D341Med (cell line): ENCODE measurements at regions not wholly inside any gene's neighbourhood (a gene's known extent, or its start where the extent isn't known, plus 50 kb on each side); places are given as distances from the start of the nearest gene placed in this dataset.

ENCODE experiments used
- DNase-seq: peaks from one replicate; pipeline ENCODE4 v3.0.0; 2012; ENCODE audit warnings: low spot score

DNA sequence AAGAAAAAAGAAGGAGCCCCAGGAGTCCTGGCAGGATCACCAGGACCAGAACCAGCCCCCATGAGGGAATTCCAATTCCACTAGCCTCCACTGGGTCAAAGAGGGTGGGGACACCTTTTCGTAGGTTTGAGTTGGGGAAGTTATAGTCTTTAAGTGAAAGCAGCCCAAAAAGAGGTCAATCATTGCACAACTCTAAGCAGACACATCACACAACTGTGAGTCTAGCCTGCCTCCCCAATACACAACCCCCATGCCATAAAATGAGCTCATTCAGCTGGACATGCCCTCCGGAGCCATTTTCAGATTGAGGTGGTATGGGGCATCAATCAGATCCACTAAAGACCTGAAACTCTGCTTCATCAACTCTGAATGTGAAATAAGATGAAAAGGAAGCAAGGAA, 179.9 kb downstream of the NPHP4 start:
- no peak for DNase-seq

DNA sequence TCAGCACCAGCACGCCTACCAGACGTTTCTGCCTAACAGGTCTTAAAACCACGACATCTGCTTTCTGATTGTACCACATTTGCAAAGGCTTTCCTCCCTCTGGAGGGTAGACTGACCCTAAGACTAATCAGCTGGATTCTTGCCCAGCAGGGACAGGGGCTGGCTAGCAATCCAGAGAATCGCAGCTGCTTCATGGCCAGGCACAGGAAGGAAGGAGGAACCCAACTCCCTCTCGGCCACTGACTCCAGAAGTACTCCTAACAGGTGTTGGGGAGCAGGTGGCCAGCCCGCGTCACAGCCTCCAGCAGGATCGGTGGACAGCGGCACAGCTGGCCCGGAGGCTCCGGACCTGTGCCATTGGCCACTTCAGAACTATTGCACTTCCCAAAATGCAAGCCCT, 180.8 kb downstream of the NPHP4 start:
- no peak for DNase-seq

DNA sequence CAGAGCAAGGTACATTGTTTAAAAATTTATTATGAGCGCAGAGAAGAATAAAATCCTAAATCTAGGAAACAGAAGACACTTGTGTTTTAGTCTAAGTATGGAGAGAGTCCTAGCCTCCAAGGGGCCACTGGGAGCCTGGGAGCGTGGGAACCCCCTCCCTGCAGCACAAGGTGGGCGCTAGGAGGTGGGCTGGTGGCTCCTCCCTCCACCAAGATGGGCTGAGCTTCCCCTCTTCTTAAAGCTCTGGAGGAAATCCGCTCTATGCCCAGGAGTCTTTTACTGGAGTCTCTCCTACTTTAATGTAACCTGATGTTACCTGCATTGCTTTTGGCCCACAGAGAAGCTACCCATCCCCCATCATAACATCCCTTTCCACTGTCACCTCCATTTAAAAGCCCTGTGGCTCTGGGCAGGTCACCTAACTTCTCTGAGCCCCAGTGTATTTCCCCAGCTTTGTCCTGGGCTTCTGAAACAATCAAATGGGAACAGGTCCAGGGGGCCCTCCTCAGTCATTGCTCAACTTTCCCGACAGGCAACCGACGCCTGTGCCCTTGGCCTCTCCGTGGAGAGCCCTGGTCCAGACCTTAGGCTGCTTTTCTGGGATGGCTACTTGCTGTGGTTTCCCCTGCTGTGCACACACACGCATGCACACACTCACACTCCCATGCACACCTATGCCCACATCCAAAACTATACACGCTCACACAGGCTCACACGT, 181.5 kb downstream of the NPHP4 start:
- no peak for DNase-seq

DNA sequence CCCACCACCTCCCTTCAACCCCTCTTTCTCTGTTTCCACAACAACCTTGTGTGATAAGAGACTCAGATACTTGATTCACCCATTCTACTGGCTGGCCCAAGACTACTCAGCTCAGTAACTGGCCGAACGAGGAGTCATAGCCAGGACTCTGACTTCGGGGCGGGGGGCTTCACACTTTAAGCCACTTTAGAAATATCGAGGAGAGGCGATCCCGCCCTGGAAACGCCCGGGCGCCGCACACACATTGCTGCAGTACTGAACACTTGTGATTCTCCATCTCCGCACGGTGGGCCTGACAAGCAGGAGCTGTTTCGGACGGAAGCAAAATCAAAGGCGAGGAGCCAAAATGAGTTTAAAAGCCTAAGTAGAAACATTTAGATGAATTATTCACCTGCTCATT, 182.1 kb downstream of the NPHP4 start:
- DNase-seq = no peak

DNA sequence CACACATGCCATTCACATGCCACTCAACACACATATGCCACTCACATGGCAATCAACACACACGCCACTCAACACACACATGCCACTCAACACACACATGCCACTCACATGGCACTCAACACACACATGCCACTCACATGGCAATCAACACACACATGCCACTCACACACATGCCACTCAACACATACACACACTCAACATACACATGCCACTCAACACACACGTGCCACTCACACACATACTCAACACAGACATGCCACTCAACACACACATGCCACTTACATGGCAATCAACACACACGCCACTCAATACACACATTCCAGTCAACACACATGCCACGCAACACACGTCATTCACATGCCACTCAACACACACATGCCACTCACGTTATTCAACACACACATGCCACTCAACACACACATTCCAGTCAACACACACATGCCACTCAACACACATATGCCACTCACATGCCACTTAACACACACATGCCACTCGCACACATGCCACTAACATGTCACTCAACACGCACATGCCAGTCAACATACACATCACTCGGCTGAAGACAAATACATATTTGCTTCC, 182.9 kb downstream of the NPHP4 start:
- DNase-seq = no peak

DNA sequence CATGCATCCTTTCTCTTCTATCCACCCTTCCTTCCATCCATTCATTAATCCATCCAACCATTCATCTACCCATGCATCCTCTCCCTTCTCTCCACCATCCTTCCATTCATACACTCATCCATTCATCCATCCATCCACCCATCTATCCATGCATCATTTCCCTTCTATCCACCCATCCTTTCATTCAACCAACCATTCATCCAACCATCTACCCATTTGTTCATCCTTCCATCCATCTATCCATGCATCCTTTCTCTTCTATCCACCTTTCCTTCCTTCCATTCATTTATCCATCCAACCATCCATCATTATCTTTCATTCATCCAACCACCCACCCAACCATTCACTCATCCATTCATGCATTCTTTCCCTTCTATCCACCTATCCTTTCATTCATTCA, 188.4 kb downstream of the NPHP4 start:
- DNase-seq = no peak

DNA sequence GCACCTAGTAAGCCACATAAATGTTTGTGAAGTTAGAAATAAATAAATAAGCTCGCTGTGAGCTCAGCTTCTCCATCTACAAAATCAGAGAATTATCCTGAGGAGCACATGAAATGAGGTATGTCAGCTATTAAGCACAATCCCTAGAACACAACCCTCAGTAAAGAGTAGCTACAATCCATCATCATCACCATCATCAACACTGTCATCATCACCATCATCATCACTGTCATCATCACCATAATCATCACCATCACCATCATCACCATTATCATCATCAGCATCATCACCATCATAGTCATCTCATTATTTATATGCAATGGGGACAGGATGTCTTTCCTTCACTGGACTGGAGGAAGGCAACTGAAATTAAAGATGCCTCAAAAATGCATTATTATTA, 189.6 kb downstream of the NPHP4 start:
- no peak for DNase-seq

DNA sequence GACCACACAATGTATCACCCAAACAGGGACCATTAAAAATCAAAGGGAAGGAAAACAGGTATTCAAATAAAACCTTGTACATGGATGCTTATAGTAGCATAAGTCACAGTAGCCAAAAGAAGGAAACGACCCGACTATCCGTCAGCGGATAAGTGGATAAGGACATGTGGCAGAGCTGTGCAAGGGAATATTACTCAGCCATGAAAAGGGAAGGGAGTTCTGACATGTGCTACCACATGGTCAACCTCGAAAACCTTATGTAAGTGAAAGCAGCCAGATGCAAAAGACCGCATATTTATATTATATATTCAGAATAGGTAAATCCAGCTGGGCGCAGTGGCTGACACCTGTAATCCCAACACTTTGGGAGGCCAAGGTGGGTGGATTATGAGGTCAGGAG, 193.3 kb downstream of the NPHP4 start:
- DNase-seq = no peak

DNA sequence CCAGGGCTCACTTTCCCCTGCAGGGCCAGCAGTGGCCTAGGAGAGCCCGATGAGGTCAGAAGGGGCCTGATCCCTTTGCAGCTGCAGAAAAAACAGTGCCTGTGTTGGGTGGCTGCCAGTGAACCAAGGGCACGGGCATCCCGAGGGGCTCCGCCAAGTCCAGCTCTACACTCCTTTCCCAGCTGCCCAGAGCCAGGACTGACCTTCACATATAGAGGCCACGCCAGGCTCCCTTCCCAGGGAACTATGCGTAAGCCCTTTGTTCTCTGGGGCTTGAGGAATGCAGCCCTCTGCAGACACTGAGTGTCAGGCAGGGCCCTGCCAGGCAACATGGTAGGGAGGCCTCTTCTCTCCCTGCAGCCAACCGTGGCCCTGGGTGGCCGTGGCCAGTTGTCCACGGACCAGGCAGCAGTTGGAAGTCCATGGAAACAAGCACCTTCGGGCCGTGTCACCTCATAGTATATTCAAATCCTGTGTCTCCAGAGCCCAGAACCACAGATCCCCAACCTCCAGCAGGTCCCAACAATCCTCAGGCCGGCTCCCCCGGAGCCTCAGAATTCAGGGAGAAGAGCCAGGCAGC, 194.0 kb downstream of the NPHP4 start:
- DNase-seq = no peak

DNA sequence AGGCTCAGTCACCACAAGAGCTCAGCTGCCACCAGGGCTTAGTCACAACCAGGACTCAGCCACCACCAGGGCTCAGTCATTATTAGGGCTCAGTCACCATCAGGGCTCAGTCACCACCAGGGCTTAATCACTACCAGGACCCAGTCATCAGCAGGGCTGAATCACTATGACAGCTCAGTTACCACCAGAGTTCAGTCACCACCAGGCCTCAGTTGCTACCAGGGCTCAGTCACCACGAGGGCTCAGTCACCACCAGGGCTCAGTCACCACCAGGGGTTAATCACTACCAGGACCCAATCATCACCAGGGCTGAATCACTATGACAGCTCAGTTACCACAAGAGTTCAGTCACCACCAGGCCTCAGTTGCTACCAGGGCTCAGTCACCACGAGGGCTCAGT, 196.2 kb downstream of the NPHP4 start:
- DNase-seq = no peak

DNA sequence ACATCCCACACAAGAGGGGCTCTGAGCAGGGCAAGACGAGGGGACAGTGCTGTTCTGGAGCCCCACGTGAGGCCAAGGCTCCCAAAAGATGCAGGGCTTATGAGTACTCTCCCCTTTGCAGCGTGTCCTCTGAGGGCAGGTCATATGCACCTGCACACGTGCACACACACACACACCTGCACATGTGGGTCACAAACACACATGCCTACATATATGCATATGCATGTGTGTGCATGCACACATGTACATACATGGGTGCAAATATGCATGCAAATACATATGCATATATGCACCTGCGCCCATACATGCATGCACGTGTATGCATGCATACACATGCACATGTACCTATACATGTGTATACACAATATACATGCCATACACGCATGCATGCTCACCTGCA, 197.9 kb downstream of the NPHP4 start:
- DNase-seq = no peak

DNA sequence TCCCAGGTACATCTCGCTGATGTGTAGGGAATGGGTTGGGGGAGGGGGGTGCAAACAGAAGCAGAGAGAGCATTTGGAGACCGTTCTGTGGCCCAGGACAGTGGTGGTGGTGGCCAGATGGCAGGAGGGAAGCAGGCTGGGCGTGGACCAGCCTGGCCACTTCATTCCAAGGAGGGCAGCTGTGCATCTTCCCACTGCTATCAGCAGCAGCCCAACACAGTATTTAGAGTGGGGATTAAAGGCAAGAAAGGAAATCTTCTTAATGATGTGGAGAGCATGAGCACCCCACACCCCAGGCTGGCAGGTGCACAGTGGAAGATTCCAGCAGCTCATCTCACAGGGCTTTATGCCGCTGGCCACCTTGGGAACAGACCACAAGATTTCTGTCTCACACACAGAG, 198.7 kb downstream of the NPHP4 start:
- no peak for DNase-seq

DNA sequence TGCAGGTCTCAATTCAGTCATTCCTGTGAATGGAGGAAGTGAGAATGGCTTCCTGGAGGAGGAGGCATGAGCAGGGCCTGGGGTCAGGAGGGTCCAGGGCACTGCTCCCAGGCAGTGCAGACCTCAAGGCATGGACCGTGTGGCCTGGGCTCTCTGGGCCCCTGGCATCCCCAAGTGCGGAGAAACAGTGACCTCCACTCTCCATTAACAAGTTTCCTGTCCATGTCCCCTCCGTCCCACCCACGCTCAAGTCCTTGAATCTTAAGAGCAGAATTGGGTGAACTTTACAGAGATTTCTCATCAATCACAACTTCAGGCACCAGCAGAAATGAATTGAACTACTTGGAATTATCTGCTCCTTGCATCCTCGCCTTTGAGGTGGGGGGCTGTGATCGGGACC, 211.1 kb downstream of the NPHP4 start:
- DNase-seq = no peak

DNA sequence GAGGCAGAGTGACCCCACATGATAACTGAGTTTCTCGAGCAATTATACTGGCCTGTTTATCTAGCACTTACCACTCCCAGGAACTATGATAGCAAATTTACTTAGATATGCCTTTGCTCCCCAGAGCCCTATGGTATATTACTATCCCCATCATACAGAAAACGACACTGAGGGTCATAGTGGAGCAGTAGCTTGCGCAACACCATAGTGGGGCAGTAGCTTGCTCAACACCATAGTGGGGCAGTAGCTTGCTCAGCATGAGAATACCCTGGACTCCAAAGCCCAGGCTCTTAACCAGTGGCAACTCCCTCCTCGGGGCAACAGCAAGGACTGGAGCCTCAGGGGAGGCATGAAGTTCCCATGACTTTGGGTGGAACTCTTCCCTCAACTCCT, 211.9 kb downstream of the NPHP4 start:
- DNase-seq = no peak

DNA sequence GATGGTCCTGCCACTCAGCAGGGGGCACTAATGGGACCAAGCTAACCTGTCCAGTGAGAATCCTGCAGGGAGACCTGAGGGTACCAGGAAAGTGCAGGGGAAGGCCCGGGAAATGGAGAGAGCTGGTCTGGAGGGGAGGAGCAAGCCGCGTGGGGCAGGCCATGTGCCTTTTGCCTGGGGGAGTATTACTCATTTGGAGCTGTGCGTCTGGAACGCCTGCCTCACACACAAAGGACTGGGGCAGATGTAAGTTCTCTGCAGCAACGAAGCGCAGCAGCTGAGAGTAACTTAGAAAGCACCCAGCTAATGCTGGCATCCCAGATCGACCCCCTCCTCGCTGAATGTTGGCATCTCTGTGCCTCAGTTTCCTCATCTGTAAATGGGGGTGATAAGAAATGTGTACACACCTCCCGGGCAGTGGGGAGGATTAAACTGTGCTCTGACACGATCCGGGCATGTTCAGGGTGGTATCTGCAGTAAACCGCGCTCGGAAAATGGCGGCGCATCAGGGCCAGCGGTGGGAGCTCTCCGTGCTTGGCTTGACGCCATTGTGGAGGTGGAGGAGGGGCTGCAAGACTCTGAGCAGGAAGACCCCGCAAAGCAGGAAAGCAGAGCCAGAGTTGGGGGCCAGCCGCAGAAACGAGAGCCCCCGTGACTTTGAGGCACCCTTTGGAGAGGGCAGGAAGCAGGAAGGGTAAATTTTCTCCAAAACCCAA, 212.5 kb downstream of the NPHP4 start:
- no peak for DNase-seq

DNA sequence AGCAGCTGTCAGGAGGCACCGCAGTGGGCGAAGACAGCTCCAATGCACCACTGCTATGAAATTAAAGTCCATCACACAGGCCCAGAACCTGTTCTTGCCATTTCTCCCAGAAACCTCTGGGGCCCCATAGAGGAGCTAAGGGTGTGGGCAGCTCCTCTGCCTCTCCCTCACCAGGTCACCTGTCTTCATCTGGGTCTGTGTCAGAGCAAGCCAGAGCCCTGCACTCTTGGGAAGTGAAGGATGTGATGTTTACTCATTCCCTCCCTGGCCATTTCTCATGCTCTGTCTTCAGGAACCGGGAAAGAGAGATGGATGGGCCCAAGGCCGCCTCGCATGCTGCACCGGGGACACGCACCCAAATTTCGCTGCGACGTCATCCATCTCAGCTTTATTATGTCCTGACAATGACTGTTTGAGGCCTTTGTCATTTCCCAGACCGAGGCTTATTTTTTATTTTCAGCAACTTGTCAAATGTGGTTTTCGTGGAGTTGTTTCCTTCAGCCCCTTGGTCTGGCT, 216.1 kb downstream of the NPHP4 start:
- no peak for DNase-seq

DNA sequence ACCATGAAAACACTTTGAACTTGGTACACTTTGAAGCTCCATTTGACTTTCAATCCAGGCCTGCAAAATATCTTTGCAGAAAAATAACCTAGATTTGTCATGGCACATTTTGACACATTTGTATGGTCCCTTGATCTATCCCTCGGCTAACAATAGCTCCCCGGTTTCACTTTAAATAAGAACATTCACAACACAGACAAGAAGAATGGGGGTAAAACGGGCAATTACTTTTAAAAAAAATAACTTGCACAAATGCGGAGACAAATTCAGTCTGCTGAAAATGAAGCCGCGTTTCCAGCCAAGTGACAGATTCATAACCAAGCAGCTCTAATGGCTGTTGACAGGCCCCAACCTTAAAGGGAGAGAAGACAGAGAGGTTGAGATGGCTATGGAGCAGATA, 218.2 kb downstream of the NPHP4 start:
- DNase-seq = no peak

DNA sequence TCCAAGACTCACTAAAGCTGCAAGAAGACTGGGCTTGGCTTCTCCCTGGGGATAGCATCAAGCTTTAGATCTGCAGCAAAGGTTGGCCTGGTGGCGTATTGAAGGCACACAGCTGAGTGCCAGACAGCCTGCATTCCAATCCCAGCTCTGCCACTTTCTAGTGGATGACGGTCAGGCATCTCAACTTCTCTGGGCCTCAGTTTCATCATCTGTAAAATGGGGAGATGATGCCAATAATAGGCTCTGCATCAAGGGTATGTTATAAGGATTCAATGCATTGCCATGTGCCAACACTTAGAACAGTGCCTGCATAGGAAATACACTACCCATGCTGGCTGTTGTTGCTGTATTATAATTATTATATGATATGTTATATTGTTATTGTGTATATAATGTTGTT, 220.4 kb downstream of the NPHP4 start:
- DNase-seq = no peak

DNA sequence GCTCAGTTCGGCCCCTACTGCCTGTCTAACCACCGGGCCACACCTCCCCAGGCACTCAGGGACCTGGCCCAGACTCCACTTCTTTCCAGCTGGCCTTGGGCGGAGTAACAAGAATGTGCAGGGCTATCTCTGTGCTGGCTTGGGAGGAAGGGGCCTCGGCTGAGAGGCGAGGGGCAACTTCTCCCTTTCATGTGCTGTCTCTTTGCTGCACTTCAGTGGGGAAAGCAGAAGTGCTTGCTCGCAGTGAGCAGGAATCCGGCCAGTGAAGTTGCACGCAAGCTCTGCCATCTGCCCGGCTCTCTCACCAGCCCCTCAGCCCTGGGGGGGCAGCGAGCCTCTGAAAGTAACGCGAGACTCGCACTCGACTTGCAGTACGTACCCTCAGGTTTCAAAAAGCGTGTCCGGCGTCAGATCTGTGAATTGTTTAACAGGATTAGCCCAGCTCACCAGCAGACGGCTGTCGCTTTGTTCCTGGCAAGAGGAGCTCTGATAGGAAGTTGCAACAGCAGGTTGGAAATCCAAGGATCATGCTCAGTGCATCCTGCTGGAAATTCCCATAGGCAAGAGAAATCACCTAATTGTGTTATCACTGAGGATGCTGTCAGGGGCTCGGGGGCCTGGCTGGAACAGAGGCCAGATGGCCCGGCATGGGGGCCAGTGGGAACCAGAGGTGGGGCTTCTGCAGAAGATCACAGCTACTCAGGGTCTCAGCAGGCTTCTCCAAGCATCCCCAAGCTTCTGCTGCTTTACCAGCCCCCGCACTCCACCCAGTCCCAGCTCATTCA, 221.1 kb downstream of the NPHP4 start:
- peak; percentile 55 for DNase-seq

DNA sequence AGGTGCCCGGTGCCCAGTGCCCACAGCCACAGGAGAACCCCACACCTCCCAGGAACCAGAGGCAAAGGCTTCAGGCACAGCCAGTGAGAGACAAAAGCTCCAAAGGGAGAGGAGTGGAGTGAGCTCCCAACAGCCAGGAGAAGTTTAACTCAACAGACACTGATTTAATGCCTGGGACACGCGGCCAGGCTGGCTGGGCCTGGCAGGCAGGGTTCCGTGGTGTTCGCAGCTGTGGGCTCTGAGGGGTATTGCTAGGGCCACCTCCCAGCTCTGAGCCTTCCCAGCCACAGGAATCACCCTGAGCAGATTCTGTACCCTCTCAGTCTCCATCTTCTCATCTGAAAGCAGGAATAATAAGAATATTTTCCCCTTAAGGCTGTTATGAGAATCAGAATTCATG, 222.5 kb downstream of the NPHP4 start:
- DNase-seq = no peak

DNA sequence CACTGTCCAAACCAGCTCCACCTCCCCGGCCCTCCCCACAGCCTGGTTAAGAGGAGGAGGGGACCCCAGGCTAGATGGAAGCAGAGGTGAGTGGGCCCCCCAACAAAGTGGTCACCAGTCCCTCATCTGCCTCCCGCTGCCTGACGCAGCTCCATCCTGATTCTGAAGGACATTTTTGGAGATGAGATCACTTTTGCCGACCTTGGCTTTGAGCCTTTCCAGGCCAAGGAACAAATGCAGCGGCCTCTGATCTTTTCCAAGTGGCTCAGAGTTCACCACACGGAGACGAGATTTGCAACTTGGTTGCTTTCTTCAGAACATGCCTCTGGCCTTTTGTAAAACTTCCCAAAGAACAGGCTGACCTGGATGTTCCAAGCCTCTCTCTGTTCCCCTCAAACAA, 223.1 kb downstream of the NPHP4 start:
- no peak for DNase-seq

DNA sequence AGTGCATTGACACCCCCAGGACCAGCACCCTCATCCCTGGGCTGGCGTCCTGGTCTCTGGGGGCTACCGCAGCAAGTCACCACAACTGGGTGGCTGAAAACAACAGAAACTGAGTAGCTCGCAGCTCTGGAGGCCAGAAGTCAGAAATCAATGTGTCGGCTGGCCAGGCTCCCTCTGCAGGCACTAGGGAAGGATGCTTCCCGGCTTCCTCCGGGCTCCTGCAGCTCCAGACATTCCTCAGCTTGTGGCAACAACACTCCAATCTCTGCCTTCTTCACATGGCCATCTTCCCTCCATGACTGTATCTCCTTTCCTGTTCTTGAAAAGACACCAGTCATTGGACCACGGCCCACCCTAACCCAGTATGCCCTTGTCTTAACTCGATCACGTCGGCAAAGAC, 224.2 kb downstream of the NPHP4 start:
- DNase-seq = no peak
